GM18499 (cell line): ENCODE measurements at regions not wholly inside any gene's neighbourhood (a gene's known extent, or its start where the extent isn't known, plus 50 kb on each side); places are given as distances from the start of the nearest gene placed in this dataset.
"Not testable (repeated sequence)": the region's sequence is repeated elsewhere in the genome, so short reads cannot be mapped to it uniquely, and the experiment has no call there.

ENCODE experiments used
- ATAC-seq: cut with Tn5 transposase; IDR thresholded peaks from one replicate; pipeline ENCODE4 v1.9.1; 2021; ENCODE audit warnings: moderate number of reproducible peaks; ENCODE audit not compliant: insufficient read depth, unreplicated experiment

- ATAC-seq, result no peak
Measured at GRCh38 chr13:33409673-33410510, 124.3 kb upstream of the STARD13 start.

DNA sequence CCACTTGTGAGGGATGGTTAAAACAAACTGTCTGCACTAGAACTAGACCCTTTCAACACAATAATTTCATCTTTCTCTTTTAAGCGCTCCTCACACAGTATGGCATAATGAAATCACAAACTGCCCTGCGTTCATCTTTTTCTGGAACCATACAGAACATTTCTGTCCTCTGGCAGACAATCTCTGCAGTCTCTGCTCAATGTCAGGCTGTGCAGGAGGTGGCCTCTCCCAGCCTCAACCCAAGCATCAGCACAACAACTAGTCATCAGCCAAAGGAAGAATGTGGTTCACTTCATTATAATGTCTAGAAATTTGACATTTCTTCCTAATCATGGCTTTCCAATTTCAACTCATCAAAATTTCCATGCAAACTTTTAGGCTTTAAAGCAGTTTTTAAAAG, 125.1 kb upstream of the STARD13 start:
- ATAC-seq, result no peak

- no peak for ATAC-seq
Measured at GRCh38 chr13:33411312-33411711, 125.8 kb upstream of the STARD13 start.

DNA sequence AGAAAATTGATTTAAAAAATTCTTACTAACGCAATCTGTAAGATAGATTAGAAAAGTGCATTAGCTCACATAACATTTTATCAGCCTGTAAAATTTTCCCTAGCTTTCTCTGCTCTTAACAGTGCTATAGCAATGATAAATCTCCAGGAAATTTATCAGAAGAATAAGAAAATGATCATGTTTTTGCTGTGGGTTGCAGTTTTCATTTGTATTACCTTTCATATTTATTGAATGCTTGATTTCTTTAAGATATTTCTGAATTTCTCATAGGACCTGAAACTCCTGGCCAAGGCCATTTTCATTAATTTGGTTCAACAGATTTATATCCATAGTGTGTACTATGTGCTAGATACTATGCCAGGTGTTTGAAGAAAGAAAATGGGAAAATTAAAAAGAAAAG, 130.3 kb upstream of the STARD13 start:
- no peak for ATAC-seq

DNA sequence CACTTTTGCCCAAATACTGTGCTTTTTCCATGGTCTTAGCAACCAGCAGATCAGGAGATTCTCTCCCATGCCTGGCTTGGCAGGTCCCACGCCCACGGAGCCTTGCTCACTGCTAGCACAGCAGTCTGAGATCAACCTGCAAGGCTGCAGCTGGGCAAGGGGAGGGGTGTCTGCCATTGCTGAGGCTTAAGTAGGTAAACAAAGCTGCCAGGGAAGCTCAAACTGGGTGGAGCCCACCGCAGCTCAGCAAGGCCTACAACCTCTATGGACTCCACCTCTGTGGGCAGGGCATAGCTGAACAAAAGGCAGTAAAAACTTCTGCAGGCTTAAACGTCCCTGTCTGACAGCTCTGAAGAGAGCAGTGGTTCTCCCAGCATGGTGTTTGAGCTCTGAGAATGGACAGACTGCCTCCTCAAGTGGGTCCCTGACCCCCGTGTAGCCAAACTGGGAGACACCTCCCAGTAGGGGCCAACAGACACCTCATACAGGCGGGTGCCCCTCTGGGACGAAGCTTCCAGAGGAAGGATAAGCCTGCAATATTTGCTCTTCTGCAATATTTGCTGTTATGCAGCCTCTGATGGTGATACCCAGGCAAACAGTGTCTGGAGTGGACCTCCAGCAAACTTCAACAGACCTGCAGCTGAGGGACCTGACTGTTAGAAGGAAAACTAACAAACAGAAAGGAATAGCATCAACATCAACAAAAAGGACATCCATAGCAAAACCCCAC, 132.8 kb upstream of the STARD13 start:
- ATAC-seq, result not testable (repeated sequence)

DNA sequence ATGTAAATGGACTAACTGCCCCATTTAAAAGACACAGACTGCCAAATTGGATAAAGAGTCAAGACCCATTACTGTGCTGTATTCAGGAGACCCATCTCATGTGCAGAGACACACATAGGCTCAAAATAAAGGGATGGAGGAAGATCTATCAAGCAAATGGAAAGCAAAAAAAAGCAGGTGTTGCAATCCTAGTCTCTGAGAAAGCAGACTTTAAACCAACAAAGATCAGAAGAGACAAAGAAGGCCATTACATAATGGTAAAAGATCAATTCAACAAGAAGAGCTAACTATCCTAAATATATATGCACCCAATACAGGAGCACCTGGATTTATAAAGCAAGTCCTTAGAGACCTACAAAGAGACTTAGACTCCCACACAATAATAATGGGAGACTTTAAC, 134.6 kb upstream of the STARD13 start:
- not testable (repeated sequence) for ATAC-seq

- no peak for ATAC-seq
Measured at GRCh38 chr13:33426131-33426530, 140.6 kb upstream of the STARD13 start.

DNA sequence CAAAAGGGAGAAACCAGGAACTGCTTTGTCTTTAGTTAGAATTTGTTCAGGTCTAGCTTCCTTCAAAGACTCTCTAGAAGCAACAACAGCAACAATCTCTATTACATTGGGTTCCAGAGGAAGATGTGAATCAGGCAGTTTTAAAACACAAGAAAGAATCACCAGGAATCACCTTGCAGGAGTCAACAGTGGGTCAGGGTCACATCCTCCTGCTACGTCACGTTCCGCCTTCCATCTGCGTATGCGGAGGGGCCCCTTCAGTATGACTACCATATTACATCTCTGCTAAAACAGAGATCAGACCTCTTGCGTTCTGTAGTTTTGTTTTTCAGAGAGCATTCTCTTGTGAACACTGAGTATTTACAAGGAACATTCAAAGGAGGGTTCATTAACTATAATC, 147.8 kb upstream of the STARD13 start:
- ATAC-seq, result no peak

DNA sequence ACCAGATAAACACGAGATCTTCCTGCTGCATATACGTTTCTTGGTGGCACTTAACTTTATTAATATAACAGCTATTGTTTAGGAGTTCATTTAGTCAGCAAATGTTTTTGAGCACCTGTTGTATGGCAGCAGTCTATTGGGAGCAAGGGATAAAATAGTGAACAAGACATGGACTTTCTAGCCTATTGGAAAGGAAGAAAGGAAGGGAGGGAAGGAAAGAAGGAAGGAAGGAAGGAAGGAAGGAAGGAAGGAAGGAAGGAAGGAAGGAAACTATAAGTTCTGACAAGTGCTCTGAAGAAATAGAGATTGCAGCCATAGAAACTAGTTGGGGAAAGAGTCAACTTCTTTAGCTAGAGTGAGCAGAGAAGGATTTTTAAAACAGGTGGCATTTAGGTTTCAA, 149.1 kb upstream of the STARD13 start:
- no peak for ATAC-seq

- ATAC-seq, result no peak
Measured at GRCh38 chr13:33435207-33435606, 149.7 kb upstream of the STARD13 start.

DNA sequence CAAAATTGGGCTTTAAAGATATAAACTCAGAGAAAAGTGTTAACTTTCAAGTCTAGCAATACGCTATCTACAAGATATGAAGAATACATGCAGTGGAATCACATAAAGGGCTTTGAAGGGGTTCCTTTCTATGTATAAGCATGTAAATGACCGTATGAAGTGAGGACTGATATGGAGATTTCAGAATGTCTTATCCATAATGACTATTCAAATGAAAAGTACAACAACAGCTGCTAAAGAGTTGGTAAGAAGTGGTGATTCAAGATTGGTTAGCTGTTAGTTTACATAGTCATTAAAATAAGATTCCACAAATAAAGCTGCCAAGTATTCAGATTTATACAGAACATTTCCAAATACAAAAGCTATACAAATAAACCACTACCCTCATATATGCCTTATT, 153.4 kb upstream of the STARD13 start:
- no peak for ATAC-seq

- ATAC-seq, result no peak
Measured at GRCh38 chr13:33441015-33441414, 155.5 kb upstream of the STARD13 start.

GRCh38 chr13:33445024-33445423, 159.5 kb upstream of the STARD13 start:
- no peak for ATAC-seq

- no peak for ATAC-seq
Measured at GRCh38 chr13:33445476-33445875, 159.9 kb upstream of the STARD13 start.

DNA sequence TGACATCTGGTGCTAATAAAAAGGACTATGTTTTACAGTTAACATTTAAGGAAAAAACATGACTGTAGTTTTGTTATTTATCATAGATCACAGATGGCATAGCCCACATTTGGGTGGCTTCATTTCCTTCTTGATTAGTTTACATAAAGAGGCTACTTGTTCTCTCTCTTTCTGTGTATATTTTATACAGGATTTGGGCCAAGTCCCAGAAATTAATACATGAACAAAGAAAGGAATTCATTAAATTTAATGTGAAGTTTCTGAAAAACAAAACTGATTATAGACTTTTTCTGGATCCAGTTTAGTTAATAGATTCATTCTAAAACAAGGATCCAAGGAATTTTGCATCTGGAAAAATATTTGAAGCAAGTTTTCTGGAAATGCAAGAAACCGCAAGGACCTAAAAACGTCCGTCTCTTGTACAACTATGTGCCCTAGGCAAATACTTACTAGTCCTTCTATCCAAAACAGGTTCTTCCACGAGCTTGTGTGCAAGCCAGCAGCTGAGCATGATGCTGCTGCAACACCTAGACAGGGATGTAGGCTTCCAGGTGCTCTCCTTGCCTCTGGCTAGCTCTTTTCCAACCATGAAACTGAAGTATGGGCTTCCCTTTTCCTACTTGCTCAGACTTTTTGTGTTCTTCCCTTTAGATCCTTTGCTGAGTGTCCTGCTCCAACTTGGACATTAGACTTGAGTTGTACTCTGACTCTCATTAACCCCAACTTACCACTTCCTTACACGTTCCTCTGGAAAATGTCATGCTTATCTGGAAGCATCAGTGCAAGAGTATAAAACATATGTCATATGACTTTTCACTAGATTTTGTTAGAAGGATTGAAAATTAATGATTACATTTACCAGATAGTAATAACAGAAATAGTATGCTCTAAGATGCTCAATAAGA, 161.5 kb upstream of the STARD13 start:
- no peak for ATAC-seq

DNA sequence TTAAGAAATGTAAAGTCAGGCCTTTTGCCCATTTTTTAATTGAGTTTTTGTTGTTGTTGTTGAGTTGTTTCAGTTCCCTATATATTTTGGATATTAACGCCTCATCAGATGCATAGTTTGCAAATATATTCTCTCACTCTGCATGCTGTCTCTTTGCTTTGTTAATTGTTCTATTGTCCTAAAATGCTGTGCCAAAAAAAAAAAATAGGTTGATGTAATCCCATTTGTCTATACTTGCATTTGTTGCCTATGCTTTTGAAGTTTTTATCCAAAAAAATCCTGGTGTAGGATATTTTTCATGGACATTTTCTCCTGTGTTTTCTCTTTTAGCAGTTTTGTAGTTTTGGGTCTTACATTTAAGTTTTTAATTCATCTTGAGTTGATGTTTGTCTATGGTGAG, 163.3 kb upstream of the STARD13 start:
- no peak for ATAC-seq

DNA sequence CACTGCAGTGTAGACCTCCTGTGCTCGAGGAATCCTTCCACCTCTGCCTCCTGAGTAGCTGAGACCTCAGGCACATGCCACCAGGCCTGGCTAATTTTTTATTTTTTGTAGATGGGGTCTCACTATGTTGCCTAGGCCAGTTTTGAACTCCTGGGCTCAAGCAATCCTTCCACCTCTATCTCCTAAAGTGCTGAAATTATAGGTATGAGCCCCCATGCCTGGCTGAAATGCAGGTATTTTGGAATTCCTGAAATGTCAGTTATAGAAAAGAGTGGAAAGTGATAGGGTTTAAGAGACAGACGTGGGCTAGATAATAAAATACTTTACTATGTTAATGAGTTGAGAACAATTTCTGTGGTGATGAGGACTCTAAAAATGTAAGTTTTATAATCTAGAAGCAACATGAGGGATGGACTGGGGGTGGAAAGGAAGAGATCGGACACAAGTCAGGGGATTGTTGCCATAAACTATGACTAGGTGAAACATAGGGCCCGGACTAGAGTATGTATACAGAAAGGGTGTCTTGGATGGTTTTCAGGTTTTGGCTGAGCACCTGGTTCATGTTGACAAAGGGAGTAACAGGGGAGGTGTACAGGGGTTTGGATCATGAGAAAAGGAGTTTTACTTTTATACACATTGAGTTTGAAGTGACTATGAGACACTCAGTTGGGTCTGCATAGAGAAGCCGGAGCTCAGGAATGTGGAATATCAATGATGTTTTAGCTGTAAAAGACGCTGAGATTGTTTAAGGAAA, 165.6 kb upstream of the STARD13 start:
- no peak for ATAC-seq

GRCh38 chr13:33452873-33453517, 167.4 kb upstream of the STARD13 start:
- no peak for ATAC-seq

GRCh38 chr13:33453936-33454335, 168.4 kb upstream of the STARD13 start:
- no peak for ATAC-seq
